ENCODE measurements at regions not wholly inside any gene's neighbourhood (a gene's known extent, or its start where the extent isn't known, plus 50 kb on each side); places are given as distances from the start of the nearest gene placed in this dataset.
"Not testable (repeated sequence)": the region's sequence is repeated elsewhere in the genome, so short reads cannot be mapped to it uniquely, and the experiment has no call there.

DNA sequence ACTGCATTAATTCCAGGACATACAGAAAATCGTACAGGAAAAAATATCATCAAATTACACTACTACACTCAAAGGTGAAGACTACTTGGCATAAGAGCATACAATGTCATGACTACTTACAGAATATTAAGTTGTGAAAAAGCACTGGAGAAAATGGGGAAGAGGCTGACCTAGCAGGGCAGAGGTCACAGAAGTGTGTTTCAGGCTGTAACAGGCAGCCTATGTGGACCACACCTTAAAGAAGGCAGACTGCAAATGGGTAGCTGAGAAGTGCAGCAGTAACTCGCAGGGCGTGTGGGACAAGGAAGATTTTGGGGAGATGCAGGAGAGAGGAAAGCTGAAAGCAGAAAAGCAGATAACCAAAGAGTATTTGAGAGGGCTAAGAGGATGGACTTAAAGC lies 167.0 kb upstream of the PIK3R1 start:
- H3K36me3 ChIP-seq (ENCODE audit: control insufficient read depth in 2 of 2, extremely low read depth in 1 of 2, insufficient read depth in 2 of 2, low read length in 2 of 2): no peaks in the 10 kb centered on the region
- no peak overlapping the region for H3K9ac ChIP-seq (ENCODE audit: control insufficient read depth, extremely low read depth, insufficient read depth, low read length)
- no peaks in the 10 kb centered on the region for H4K20me1 ChIP-seq (ENCODE audit: control insufficient read depth, extremely low read depth, insufficient read depth, low read length)
- TF ChIP-seq EZH2 (IDR thresholded peaks at IDR 0.05; ENCODE audit: low read length): no peak
- FAIRE-seq (no peak), DNase-seq (ENCODE audit: low read depth, low spot score) (no peak)
- no peak overlapping the region for H2AFZ ChIP-seq (ENCODE audit: control insufficient read depth, low read length)
- H3K27ac ChIP-seq (ENCODE audit: control insufficient read depth, insufficient read depth, low read length): no peak overlapping the region
- H3K4me2 ChIP-seq (ENCODE audit: control insufficient read depth, extremely low read depth, insufficient read depth, low read depth, low read length): no peak overlapping the region
- H3K27me3 ChIP-seq (ENCODE audit: control insufficient read depth, extremely low read depth, insufficient read depth, low read length): no peaks in the 10 kb centered on the region
- no peak overlapping the region for H3K4me3 ChIP-seq (ENCODE audit: control insufficient read depth in 2 of 3, extremely low read depth in 1 of 3, insufficient read depth in 2 of 3, low read depth in 1 of 3, low read length in 3 of 3)
- dilution Hi-C loops (cut with MboI; ENCODE audit: extremely low pct_ligation_motif_present, low sequenced_read_pairs): no loop called here
- H3K9me3 ChIP-seq (ENCODE audit: control insufficient read depth, low read depth, low read length): no peaks in the 10 kb centered on the region
- no peaks in the 10 kb centered on the region for H3K79me2 ChIP-seq (ENCODE audit: control insufficient read depth, insufficient read depth, low read length)
- no peaks in the 10 kb centered on the region for H3K9me1 ChIP-seq (ENCODE audit: control insufficient read depth, extremely low read depth, insufficient read depth, low read length)
- H3K4me1 ChIP-seq (ENCODE audit: control insufficient read depth, extremely low read depth, insufficient read depth, low read length): peaks cover 17% of the 10 kb centered on the region

DNA sequence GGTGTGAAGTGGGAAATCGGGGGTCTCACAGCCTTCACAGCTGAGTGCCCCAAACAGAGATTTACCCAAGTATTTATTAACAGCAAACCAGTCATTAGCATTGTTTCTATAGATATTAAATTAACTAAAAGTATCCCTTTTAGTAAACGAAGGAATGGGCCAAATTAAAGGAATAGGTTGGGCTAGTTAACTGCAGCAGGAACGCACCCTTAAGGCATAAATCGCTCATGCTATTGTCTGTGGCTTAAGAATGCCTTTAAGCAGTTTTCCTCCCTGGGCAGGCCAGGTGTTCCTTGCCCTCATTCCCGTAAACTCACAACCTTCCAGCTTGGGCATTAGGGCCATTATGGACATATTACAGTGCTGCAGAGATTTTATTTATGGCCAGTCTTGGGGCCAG lies 167.5 kb upstream of the PIK3R1 start:
- H2AFZ ChIP-seq (ENCODE audit: control insufficient read depth, low read length); H3K4me3 ChIP-seq (ENCODE audit: control insufficient read depth in 2 of 3, extremely low read depth in 1 of 3, insufficient read depth in 2 of 3, low read depth in 1 of 3, low read length in 3 of 3); dilution Hi-C loops (cut with MboI; ENCODE audit: extremely low pct_ligation_motif_present, low sequenced_read_pairs); H3K9me1 ChIP-seq (ENCODE audit: control insufficient read depth, extremely low read depth, insufficient read depth, low read length); FAIRE-seq; H3K27me3 ChIP-seq (ENCODE audit: control insufficient read depth, extremely low read depth, insufficient read depth, low read length); H3K79me2 ChIP-seq (ENCODE audit: control insufficient read depth, insufficient read depth, low read length); H4K20me1 ChIP-seq (ENCODE audit: control insufficient read depth, extremely low read depth, insufficient read depth, low read length); H3K27ac ChIP-seq (ENCODE audit: control insufficient read depth, insufficient read depth, low read length); H3K9ac ChIP-seq (ENCODE audit: control insufficient read depth, extremely low read depth, insufficient read depth, low read length); DNase-seq (ENCODE audit: low read depth, low spot score); H3K9me3 ChIP-seq (ENCODE audit: control insufficient read depth, low read depth, low read length); H3K4me2 ChIP-seq (ENCODE audit: control insufficient read depth, extremely low read depth, insufficient read depth, low read depth, low read length); H3K36me3 ChIP-seq (ENCODE audit: control insufficient read depth in 2 of 2, extremely low read depth in 1 of 2, insufficient read depth in 2 of 2, low read length in 2 of 2): not testable (repeated sequence)
- H3K4me1 ChIP-seq (ENCODE audit: control insufficient read depth, extremely low read depth, insufficient read depth, low read length): peaks cover 15% of the 10 kb centered on the region

DNA sequence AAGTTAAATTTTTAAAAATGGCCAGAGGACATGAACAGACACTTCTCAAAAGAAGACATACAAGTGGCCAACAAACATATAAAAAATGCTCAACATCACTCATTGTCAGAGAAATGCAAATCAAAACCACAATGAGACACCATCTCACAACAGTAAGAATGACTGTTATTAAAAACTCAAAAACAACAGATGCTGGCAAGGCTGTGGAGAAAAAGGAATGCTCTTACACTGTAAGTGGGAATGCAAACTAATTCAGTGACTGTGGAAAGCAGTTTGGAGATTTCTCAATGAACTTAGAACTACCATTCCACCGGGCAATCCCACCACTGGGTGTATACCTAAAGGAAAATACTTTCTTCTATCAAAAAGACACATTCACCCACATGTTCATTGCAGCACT lies 168.5 kb upstream of the PIK3R1 start:
- Histone ChIP-seq H4K20me1 (ENCODE audit: control insufficient read depth, extremely low read depth, insufficient read depth, low read length) (no peaks in the 10 kb centered on the region), H3K79me2 (ENCODE audit: control insufficient read depth, insufficient read depth, low read length) (no peaks in the 10 kb centered on the region), H3K27ac (ENCODE audit: control insufficient read depth, insufficient read depth, low read length) (peak overlapping the region; percentile 58), H3K9me1 (ENCODE audit: control insufficient read depth, extremely low read depth, insufficient read depth, low read length) (no peaks in the 10 kb centered on the region), H3K4me3 (ENCODE audit: control insufficient read depth in 2 of 3, extremely low read depth in 1 of 3, insufficient read depth in 2 of 3, low read depth in 1 of 3, low read length in 3 of 3) (no peak overlapping the region), H3K4me1 (ENCODE audit: control insufficient read depth, extremely low read depth, insufficient read depth, low read length) (peaks cover 15% of the 10 kb centered on the region), H3K27me3 (ENCODE audit: control insufficient read depth, extremely low read depth, insufficient read depth, low read length) (no peaks in the 10 kb centered on the region), H2AFZ (ENCODE audit: control insufficient read depth, low read length) (no peak overlapping the region), H3K36me3 (ENCODE audit: control insufficient read depth in 2 of 2, extremely low read depth in 1 of 2, insufficient read depth in 2 of 2, low read length in 2 of 2) (no peaks in the 10 kb centered on the region), H3K4me2 (ENCODE audit: control insufficient read depth, extremely low read depth, insufficient read depth, low read depth, low read length) (no peak overlapping the region), H3K9me3 (ENCODE audit: control insufficient read depth, low read depth, low read length) (no peaks in the 10 kb centered on the region), H3K9ac (ENCODE audit: control insufficient read depth, extremely low read depth, insufficient read depth, low read length) (no peak overlapping the region)
- DNase-seq (ENCODE audit: low read depth, low spot score): no peak
- dilution Hi-C loops (cut with MboI; ENCODE audit: extremely low pct_ligation_motif_present, low sequenced_read_pairs): no loop called here
- TF ChIP-seq EZH2 (IDR thresholded peaks at IDR 0.05; ENCODE audit: low read length): no peak
- TF ChIP-seq, protein P1, sequence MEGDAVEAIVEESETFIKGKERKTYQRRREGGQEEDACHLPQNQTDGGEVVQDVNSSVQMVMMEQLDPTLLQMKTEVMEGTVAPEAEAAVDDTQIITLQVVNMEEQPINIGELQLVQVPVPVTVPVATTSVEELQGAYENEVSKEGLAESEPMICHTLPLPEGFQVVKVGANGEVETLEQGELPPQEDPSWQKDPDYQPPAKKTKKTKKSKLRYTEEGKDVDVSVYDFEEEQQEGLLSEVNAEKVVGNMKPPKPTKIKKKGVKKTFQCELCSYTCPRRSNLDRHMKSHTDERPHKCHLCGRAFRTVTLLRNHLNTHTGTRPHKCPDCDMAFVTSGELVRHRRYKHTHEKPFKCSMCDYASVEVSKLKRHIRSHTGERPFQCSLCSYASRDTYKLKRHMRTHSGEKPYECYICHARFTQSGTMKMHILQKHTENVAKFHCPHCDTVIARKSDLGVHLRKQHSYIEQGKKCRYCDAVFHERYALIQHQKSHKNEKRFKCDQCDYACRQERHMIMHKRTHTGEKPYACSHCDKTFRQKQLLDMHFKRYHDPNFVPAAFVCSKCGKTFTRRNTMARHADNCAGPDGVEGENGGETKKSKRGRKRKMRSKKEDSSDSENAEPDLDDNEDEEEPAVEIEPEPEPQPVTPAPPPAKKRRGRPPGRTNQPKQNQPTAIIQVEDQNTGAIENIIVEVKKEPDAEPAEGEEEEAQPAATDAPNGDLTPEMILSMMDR (optimal IDR thresholded peaks at IDR 0.05 in 1 of 3, IDR thresholded peaks at IDR 0.05 in 1 of 3, conservative IDR thresholded peaks at IDR 0.05 in 1 of 3; ENCODE audit: extremely low read depth in 1 of 3, insufficient read depth in 2 of 3, low read length in 3 of 3): no peak
- FAIRE-seq: peak; percentile 46
